HK-2 (cell line): ENCODE measurements at regions not wholly inside any gene's neighbourhood (a gene's known extent, or its start where the extent isn't known, plus 50 kb on each side); places are given as distances from the start of the nearest gene placed in this dataset.
"Not testable (repeated sequence)": the region's sequence is repeated elsewhere in the genome, so short reads cannot be mapped to it uniquely, and the experiment has no call there.

ENCODE experiments used
- DNase-seq: peaks from one replicate; pipeline ENCODE4 v3.0.0-alpha.2; 2018; ENCODE audit not compliant: unreplicated experiment

DNA sequence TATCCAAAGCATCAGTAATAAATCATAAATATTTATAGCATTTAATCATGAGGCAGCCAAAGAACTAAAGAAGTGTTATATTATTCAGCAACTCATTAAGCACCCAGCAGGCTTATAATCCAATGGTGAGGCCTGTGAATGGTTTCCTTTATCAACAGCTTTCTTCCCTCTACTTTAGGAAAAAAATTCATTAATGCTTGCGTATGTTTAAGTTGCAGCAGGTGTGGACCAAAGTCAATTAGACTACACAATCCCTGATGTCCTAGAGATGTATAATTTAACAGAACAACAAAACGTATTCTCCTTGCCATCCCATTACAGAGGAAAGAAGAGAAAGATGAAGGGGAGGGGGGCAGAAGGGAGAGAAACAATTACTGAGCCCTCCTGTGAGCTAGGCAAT, 87.7 kb upstream of the MAGI3 start:
- DNase-seq = no peak

DNA sequence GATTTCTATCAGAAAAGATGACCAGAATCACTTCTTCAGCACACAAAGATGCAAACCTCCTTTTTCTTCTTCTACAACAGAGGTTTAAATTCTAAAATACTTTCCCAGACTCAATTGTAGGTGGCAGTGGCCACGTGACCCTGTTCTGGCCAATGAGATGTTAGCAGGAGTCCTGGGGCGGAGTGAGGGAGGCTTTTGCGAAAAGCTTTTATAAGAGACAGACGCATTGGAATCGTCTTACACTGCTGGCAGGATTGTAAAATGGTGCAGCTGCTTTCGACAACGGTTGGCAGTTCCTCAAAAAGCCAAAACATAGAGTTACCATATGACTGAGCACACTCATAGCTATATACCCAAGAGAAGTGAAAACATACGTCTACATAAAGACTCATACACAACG, 87.0 kb upstream of the MAGI3 start:
- no peak for DNase-seq

DNA sequence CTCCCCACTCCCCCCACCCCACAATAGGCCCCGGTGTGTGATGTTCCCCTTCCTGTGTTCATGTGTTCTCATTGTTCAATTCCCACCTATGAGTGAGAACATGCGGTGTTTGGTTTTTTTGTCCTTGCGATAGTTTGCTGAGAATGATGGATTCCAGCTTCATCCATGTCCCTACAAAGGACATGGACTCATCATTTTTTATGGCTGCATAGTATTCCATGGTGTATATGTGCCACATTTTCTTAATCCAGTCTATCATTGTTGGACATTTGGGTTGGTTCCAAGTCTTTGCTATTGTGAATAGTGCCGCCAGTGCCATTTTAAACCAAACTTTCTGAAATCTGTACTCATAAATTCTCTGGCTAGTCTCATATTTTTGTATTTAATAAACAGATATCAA, 85.3 kb upstream of the MAGI3 start:
- not testable (repeated sequence) for DNase-seq

DNA sequence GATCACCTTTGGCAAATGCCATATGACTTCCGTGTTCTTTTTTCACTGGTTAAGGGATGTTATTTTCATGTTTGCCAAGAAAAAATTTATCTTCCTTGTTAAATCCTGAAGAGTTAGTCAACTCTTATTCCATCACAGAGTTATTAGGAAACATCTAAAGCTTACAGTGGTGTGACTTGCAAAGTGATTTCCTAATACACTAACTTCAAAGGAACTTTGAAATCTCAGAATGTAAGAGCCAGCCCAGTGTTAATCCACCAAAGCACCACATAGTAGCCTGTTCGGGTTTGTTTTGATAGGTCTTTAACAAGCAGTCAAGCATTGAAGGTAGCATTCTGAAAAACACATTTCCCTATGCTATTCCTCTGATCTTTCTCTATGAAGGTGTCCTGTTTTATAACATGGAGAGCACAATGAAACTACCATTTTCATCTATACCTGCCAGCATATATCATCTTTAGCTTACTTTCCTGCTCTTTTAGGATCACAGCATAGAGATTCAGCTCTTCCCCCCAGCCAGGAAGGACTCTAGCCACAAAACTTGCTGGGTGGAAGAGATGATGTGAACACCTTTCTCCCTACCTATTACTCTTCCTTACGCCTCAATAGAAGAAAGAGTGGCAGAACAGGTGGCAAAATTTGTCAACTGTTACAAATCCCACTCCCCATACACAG, 82.4 kb upstream of the MAGI3 start:
- no peak for DNase-seq

DNA sequence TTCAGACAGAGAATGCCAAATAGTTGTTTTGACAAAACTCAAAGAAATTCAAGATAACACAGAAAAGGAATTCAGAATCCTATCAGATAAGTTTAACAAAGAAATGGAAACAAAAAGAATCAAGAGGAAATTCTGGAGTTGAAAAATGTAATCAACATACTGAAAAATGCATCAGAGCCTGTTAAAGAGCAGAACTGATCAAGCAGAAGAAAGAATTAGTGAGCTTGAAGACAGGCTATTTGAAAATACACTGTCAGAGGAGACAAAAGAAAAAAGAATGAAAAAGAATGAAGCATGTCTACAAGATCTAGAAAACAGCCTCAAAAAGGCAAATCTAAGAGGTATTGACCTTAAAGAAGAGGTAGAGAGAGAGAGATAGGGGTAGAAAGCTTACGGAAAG, 77.7 kb upstream of the MAGI3 start:
- not testable (repeated sequence) for DNase-seq

DNA sequence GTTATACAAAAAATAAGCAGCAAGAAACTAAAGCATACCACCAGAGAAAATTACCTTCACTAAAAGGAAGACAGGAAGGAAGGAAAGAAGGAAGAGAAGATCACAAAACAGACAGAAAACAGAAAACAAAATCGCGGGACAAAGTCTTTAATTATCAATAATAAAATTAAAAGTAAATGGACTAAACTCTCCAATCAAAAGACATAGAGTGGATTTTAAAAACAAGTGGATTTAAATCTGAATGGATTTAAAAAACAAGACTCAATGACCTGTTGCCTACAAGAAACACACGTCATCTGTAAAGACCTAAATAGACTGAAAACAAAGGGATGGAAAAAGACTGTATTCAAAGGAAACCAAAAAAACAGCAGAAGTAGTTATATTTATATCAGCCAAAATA, 75.7 kb upstream of the MAGI3 start:
- no peak for DNase-seq

DNA sequence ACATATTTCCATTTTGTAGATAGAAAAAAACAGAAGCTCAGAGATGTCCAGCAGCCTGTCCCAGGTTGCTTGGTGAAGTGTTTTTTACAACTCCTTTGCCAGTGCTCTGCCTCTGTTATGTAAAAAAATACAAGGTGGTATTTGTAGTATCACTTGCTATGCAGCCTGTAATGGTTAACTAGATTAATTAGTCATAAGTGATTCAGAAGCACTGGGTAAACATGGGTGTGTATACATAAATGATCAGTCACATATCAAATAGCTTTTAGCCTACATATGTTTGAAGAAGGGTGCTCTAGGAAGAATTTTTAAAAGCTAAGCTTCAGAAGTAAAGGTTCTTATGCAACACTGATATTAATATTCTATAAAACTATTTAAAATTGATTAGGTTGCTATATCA, 70.0 kb upstream of the MAGI3 start:
- DNase-seq = no peak

DNA sequence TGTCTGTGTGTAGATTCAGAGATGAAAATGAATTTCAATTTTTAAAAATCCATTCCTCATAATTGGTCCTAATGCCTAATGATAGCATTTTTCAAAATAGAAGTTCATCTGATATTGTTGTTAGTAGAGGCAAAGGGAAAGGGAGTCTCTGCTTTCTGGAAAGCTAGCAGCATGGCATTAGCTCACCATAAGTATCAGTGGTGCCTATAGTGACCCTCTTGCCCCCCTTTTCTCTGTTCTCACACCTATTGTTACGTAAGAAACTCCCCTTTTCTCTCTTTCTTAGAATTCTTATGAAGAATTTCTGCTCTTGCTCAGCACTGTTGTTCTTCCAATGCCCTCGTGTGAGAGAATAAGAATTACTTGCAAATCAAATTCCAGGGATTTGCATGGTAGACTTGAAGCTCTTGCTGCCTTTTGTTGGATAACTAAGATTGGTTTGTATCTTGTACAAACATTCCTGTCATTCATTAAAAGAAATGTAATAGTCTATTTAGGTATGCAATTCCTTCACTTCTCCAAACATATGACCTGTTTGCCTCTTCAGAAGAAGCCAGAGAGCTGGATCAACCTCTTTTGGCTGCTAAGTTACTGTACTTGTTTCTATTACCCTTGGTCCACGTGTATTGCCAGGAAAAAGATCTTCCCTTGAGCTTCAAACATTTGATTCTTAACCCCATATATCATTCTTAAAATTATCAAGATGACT, 69.2 kb upstream of the MAGI3 start:
- DNase-seq = no peak

DNA sequence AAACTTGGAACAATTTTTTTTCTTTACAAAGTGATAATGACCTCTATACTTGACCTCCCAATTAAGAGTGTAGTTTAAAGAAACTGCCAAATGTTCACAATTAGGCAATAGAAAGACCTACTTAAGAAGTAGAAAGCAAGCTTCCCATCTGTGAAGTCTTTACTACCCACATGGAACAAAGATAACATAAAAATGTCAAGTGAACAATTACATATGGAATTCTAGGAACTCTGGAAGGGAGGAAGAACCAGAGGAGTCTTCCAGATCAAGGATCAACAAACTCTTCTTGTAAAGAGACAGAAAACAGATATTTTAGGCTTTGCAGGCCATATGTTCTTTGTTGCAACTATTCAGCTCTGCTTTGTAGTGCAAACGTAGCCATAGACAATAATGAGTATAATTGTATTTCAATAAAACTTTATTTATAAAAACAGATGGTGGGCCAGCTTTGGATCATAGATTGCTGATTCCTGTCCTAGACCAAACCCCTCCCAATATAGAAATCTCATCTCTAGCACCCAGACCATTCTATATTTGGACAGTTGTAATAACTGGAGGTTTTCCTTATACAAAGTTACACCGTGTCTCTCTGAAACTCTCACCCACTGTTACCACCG, 68.4 kb upstream of the MAGI3 start:
- no peak for DNase-seq

DNA sequence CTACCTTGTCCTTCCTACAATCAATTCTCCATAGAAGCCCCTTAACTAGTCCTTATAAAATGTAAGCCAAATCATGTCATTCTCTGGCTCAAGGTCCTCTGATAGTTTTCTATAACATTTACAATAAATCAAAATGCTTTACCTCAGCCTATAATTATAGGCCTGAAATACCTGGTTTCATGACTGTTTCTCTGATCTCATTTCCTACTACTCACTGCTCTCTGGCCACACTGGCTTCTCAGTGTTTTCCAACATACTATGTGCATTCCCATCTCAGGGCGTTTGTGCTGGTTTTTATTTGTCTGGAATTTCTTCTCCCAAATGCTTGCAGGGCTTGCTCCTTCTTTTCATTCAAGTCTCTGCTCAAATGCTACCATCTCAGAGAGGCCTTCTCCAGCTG, 67.9 kb upstream of the MAGI3 start:
- DNase-seq = no peak

DNA sequence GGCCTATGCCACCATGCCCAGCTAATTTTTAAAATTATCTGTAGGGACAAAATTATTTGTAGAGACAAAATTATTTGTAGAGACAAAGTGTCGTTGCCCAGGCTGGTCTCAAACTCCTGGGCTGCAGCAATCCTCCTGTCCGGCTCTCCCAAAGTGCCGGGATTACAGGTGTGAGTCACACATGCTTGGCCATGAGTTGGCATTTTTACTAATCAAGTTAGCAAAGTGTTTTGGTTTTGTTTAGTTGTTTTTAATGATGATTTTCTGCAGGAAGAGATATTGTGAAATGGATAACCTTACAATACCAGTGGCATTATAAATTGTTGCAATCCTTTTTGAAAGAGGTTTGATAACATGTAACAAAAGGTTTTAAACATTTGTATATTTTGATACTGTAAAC, 65.3 kb upstream of the MAGI3 start:
- DNase-seq = peak; percentile 11

DNA sequence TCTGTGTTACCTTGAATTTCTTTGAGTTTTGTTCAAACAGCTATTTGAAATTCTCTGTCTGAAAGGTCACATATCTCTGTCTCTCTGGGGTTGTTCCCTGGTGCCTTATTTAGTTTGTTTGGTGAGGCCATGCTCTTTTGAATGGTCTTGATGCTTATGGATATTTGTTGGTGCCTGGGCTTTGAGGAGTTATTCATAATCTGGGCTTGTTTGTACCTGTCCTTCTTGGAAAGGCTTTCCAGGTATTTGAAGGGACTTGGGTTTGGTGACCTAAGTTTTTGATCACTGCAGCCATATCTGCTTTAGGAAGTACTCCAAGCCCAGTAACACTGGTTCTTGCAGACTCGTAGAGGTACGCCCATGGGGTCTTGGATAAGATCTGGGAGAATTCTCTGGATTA, 63.3 kb upstream of the MAGI3 start:
- no peak for DNase-seq

DNA sequence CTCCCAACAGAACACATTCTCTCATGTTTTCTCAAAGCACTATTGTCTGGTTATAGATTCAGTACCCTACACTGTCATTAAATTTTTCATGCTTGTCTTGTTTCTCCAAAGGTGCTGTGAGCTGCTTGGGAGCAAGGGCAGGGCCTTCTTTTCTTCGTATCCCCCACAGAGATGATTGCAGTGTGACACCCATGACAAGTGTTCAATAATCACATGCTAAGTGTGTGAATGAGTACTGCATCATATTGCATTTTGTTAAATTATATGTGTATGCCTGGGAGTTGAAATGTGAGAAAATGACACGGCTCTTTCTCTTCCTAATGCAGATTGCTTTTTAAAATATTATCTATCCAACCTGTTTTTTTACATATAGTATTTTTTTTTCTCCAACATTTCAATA, 57.3 kb upstream of the MAGI3 start:
- DNase-seq = no peak

DNA sequence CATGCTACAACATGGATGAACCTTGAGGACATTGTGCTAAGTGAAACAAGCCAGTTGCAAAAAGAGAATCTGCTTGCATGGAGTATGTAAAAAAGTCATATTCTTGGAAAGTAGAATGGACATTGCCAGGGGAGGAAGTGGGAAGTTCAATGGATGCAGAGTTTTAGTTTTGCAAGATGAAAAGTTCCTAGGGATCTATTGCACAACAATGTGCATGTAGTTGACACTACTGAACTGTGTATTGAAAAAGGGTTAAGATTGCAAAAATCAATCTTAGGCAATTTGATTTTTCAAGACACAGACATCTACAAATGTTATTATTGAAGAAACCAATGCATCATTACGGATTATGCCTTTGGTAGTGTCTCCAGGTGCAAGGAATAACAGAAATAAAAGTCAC, 50.3 kb upstream of the MAGI3 start:
- DNase-seq = no peak
